CD8-positive, alpha-beta memory T cell (primary cell): ENCODE measurements at regions not wholly inside any gene's neighbourhood (a gene's known extent, or its start where the extent isn't known, plus 50 kb on each side); places are given as distances from the start of the nearest gene placed in this dataset.
"Not testable (repeated sequence)": the region's sequence is repeated elsewhere in the genome, so short reads cannot be mapped to it uniquely, and the experiment has no call there.

ENCODE experiments used
- CTCF ChIA-PET: fragments of 350-600 bp; sonication (Branson Sonifier 250); formaldehyde crosslinking; loops from one replicate; lab custom pipeline; 2021; ENCODE audit warnings: antibody characterized with exemption; lab: Charles Lee
- POLR2A ChIA-PET: fragments of 350-600 bp; sonication (Branson Sonifier 250); formaldehyde crosslinking; loops from one replicate; lab custom pipeline; 2021; ENCODE audit warnings: antibody characterized with exemption; lab: Charles Lee
- DNase-seq, 5 donors: peaks; one replicate each; pipeline versions ENCODE4 v3.0.0 to v3.0.0-alpha.2; 2020 to 2022; ENCODE audit warnings: mixed read lengths in 1 of 5
- H3K27ac ChIP-seq: one replicate; pipeline ENCODE4 v1.7.0; 2013; ENCODE audit warnings: low read depth, mild to moderate bottlenecking, low read length, moderate library complexity
- H3K27me3 ChIP-seq: 2 replicates; pipeline ENCODE4 v1.7.0; 2013; ENCODE audit warnings: low read length, mild to moderate bottlenecking; ENCODE audit not compliant: insufficient read depth, poor library complexity, severe bottlenecking
- H3K36me3 ChIP-seq: 2 replicates; pipeline ENCODE4 v1.7.0; 2013; ENCODE audit warnings: mild to moderate bottlenecking, low read length, moderate library complexity; ENCODE audit not compliant: insufficient read depth
- H3K4me1 ChIP-seq: 2 replicates; pipeline ENCODE4 v1.7.0; 2013; ENCODE audit warnings: mild to moderate bottlenecking, low read length, moderate library complexity; ENCODE audit not compliant: insufficient read depth
- H3K4me3 ChIP-seq: 2 replicates; pipeline ENCODE4 v1.7.0; 2013; ENCODE audit warnings: mild to moderate bottlenecking, low read length
- H3K9me3 ChIP-seq: 2 replicates; pipeline ENCODE4 v1.7.0; 2013; ENCODE audit warnings: mild to moderate bottlenecking, low read length
- H3K27ac Mint-ChIP-seq, 8 donors: one replicate each; pipeline ENCODE4 v1.8.0; 2020 to 2021; ENCODE audit warnings: mixed read lengths in 8 of 8, mild to moderate bottlenecking in 6 of 8, inconsistent platforms in 3 of 8, moderate library complexity in 3 of 8
- H3K27me3 Mint-ChIP-seq, 2 donors: one replicate each; pipeline ENCODE4 v1.8.0; 2020 to 2021; ENCODE audit warnings: mixed read lengths in 2 of 2, mild to moderate bottlenecking in 1 of 2, moderate library complexity in 1 of 2
- H3K36me3 Mint-ChIP-seq, 3 donors: one replicate each; pipeline ENCODE4 v1.8.0; 2020 to 2021; ENCODE audit warnings: mixed read lengths in 3 of 3, inconsistent platforms in 1 of 3, mild to moderate bottlenecking in 1 of 3
- H3K4me1 Mint-ChIP-seq, 3 donors: one replicate each; pipeline ENCODE4 v1.8.0; 2020 to 2021; ENCODE audit warnings: mixed read lengths in 3 of 3, inconsistent platforms in 1 of 3, mild to moderate bottlenecking in 1 of 3
- H3K4me3 Mint-ChIP-seq, 7 donors: one replicate each; pipeline ENCODE4 v1.8.0; 2020 to 2021; ENCODE audit warnings: mixed read lengths in 7 of 7, mild to moderate bottlenecking in 6 of 7, moderate library complexity in 4 of 7, inconsistent platforms in 2 of 7
- H3K9me3 Mint-ChIP-seq, 5 donors: one replicate each; pipeline ENCODE4 v1.8.0; 2020 to 2022; ENCODE audit warnings: mixed read lengths in 5 of 5, mild to moderate bottlenecking in 3 of 5, moderate library complexity in 2 of 5, inconsistent platforms in 1 of 5

- ChIA-PET CTCF (no interaction called here), POLR2A (no interaction called here)
- Mint-ChIP-seq H3K27ac (no peak overlapping the region), H3K36me3 (no peaks in the 10 kb centered on the region), H3K4me1 (no peaks in the 10 kb centered on the region), H3K27me3 (peaks cover 4 to 5% of the 10 kb centered on the region in 2 donors), H3K4me3 (no peak overlapping the region), H3K9me3 (peaks cover 0 to 9% (median 7%) of the 10 kb centered on the region in 5 donors)
- Histone ChIP-seq H3K4me1 (no peaks in the 10 kb centered on the region), H3K9me3 (no peaks in the 10 kb centered on the region), H3K27me3 (no peaks in the 10 kb centered on the region), H3K27ac (no peak overlapping the region), H3K4me3 (no peak overlapping the region), H3K36me3 (no peaks in the 10 kb centered on the region)
- DNase-seq: no peak
Measured at GRCh38 chr16:66028510-66029216, 337.8 kb upstream of the CDH5 start.

DNA sequence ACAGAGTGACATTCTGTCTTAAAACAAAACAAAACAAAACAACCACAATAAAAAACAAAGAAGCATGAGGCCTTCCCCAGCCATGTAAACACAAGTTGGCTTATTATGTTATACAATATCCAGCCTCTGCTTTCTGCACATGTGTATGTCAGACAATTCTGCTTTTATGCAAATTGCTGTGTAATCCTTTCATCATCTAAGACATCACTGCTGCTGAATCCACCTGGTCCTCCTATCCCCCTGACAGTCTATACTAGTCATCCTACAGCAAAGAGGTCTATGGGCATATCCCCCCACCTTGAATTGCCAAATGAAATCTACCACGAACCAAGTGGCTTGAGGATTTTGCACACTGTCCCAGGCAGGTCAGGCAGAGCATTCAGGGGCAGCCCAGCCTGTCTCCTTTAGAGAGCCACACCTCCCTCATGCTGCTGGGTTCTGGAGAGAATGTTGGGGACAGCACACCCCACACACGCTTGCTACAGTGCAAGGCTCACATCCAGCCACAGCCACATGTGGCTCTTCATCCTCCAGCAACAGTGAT, 339.6 kb upstream of the CDH5 start:
- Histone ChIP-seq H3K27me3 (no peaks in the 10 kb centered on the region), H3K4me3 (no peak overlapping the region), H3K27ac (no peak overlapping the region), H3K9me3 (no peaks in the 10 kb centered on the region), H3K36me3 (no peaks in the 10 kb centered on the region), H3K4me1 (no peaks in the 10 kb centered on the region)
- no peak overlapping the region for H3K27ac Mint-ChIP-seq
- no peaks in the 10 kb centered on the region for H3K4me1 Mint-ChIP-seq
- H3K4me3 Mint-ChIP-seq: no peak overlapping the region
- POLR2A ChIA-PET: no interaction called here
- CTCF ChIA-PET: no interaction called here
- no peaks in the 10 kb centered on the region for H3K36me3 Mint-ChIP-seq
- peaks cover 1 to 4% of the 10 kb centered on the region in 2 donors for H3K27me3 Mint-ChIP-seq
- DNase-seq: no peak
- peaks cover 0 to 16% (median 7%) of the 10 kb centered on the region in 5 donors for H3K9me3 Mint-ChIP-seq

DNA sequence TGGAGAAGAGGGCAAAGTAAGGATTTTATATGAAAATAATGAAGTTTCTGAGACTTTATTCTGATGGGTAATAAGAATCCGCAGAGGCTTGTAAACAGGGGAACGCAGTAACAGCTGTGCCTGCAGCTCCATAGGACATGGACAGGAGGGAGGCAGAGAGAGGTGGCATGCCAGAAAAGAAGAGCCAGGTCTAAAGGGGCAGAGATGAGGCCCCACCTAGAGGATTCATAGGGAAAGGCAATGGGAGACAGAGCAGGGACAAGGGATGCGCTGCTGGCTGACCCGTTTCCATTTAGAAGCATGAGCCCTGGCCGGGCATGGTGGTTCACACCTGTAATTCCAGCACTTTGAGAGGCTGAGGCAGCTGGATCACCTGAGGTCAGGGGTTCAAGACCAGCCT, 340.3 kb upstream of the CDH5 start:
- Mint-ChIP-seq H3K27me3 (peaks cover 1 to 4% of the 10 kb centered on the region in 2 donors), H3K36me3 (no peaks in the 10 kb centered on the region), H3K4me3 (no peak overlapping the region), H3K4me1 (no peaks in the 10 kb centered on the region), H3K9me3 (peaks cover 0 to 16% (median 7%) of the 10 kb centered on the region in 5 donors), H3K27ac (no peak overlapping the region)
- no peaks in the 10 kb centered on the region for H3K4me1 ChIP-seq
- no peaks in the 10 kb centered on the region for H3K27me3 ChIP-seq
- no peak for DNase-seq
- H3K36me3 ChIP-seq: no peaks in the 10 kb centered on the region
- ChIA-PET CTCF (no interaction called here), POLR2A (no interaction called here)
- no peak overlapping the region for H3K4me3 ChIP-seq
- no peak overlapping the region for H3K27ac ChIP-seq
- no peaks in the 10 kb centered on the region for H3K9me3 ChIP-seq

GRCh38 chr16:66025751-66026150, 340.7 kb upstream of the CDH5 start:
- ChIA-PET CTCF (no interaction called here), POLR2A (no interaction called here)
- Histone ChIP-seq H3K27me3 (no peaks in the 10 kb centered on the region), H3K27ac (no peak overlapping the region), H3K4me1 (no peaks in the 10 kb centered on the region), H3K36me3 (no peaks in the 10 kb centered on the region), H3K9me3 (no peaks in the 10 kb centered on the region), H3K4me3 (no peak overlapping the region)
- H3K4me1 Mint-ChIP-seq: no peaks in the 10 kb centered on the region
- peaks cover 3 to 4% of the 10 kb centered on the region in 2 donors for H3K27me3 Mint-ChIP-seq
- no peak overlapping the region for H3K27ac Mint-ChIP-seq
- H3K36me3 Mint-ChIP-seq: no peaks in the 10 kb centered on the region
- peaks cover 0 to 16% (median 8%) of the 10 kb centered on the region in 5 donors for H3K9me3 Mint-ChIP-seq
- no peak overlapping the region for H3K4me3 Mint-ChIP-seq
- DNase-seq: no peak

- H3K27me3 Mint-ChIP-seq, H3K27me3 ChIP-seq, H3K4me3 Mint-ChIP-seq, H3K27ac Mint-ChIP-seq, CTCF ChIA-PET, H3K4me3 ChIP-seq, H3K4me1 Mint-ChIP-seq, H3K27ac ChIP-seq, POLR2A ChIA-PET, DNase-seq, H3K36me3 Mint-ChIP-seq, H3K9me3 ChIP-seq, H3K36me3 ChIP-seq, H3K4me1 ChIP-seq: not testable (repeated sequence)
- H3K9me3 Mint-ChIP-seq: peaks cover 0 to 16% (median 7%) of the 10 kb centered on the region in 5 donors
Measured at GRCh38 chr16:66024567-66024966, 341.9 kb upstream of the CDH5 start.

GRCh38 chr16:66023481-66023880, 343.0 kb upstream of the CDH5 start:
- Histone ChIP-seq H3K4me1 (no peaks in the 10 kb centered on the region), H3K27me3 (no peaks in the 10 kb centered on the region), H3K9me3 (no peaks in the 10 kb centered on the region), H3K27ac (no peak overlapping the region), H3K36me3 (no peaks in the 10 kb centered on the region), H3K4me3 (no peak overlapping the region)
- Mint-ChIP-seq H3K9me3 (peaks cover 0 to 16% (median 5%) of the 10 kb centered on the region in 5 donors), H3K36me3 (no peaks in the 10 kb centered on the region), H3K4me1 (no peaks in the 10 kb centered on the region), H3K4me3 (no peak overlapping the region), H3K27me3 (peaks cover 2 to 3% of the 10 kb centered on the region in 2 donors), H3K27ac (no peak overlapping the region)
- ChIA-PET CTCF (no interaction called here), POLR2A (no interaction called here)
- DNase-seq: no peak

GRCh38 chr16:66020642-66021041, 345.8 kb upstream of the CDH5 start:
- no peaks in the 10 kb centered on the region for H3K9me3 ChIP-seq
- Mint-ChIP-seq H3K36me3 (no peaks in the 10 kb centered on the region), H3K4me3 (no peak overlapping the region), H3K4me1 (no peaks in the 10 kb centered on the region), H3K27ac (no peak overlapping the region), H3K9me3 (peaks cover 0 to 16% (median 5%) of the 10 kb centered on the region in 5 donors), H3K27me3 (peaks cover 0 to 2% of the 10 kb centered on the region in 2 donors)
- H3K4me3 ChIP-seq: no peak overlapping the region
- POLR2A ChIA-PET: no interaction called here
- CTCF ChIA-PET: no interaction called here
- H3K36me3 ChIP-seq: no peaks in the 10 kb centered on the region
- no peak overlapping the region for H3K27ac ChIP-seq
- no peaks in the 10 kb centered on the region for H3K4me1 ChIP-seq
- no peaks in the 10 kb centered on the region for H3K27me3 ChIP-seq
- no peak for DNase-seq

DNA sequence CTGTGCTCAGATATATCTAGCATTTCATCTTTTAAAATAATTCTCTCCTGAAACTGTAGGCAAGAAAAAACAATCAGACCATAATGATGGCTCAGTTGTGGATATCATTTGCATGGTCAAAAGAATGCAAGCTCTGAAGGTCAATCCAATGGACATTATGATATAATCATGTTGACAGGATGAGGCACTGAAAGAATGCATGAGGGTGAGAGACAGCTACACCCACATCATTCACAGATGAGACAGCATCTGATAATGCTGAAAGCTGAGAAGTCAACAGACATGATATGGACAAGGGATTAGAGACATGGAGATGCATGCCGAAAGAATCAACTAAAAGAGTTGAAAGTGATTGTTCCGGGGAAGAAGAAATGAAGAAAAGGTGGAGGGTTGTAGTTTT, 346.4 kb upstream of the CDH5 start:
- Mint-ChIP-seq H3K36me3 (no peaks in the 10 kb centered on the region), H3K9me3 (peaks cover 0 to 16% (median 5%) of the 10 kb centered on the region in 5 donors), H3K27ac (no peak overlapping the region), H3K27me3 (peaks cover 0 to 1% of the 10 kb centered on the region in 2 donors), H3K4me3 (no peak overlapping the region), H3K4me1 (no peaks in the 10 kb centered on the region)
- Histone ChIP-seq H3K4me1 (no peaks in the 10 kb centered on the region), H3K36me3 (no peaks in the 10 kb centered on the region), H3K4me3 (no peak overlapping the region), H3K9me3 (no peaks in the 10 kb centered on the region), H3K27ac (no peak overlapping the region), H3K27me3 (no peaks in the 10 kb centered on the region)
- ChIA-PET POLR2A (no interaction called here), CTCF (no interaction called here)
- DNase-seq: no peak
